GM12878 (cell line): ENCODE measurements at regions not wholly inside any gene's neighbourhood (a gene's known extent, or its start where the extent isn't known, plus 50 kb on each side); places are given as distances from the start of the nearest gene placed in this dataset.

Experiments used
- ATAC-seq: fragments of 200-7000 bp; cut with Tn5 transposase; 3 replicates; pipeline ENCODE4 v1.9.1; 2020; ENCODE audit warnings: mild to moderate bottlenecking, moderate library complexity
- BruUV-seq: library from RNA; stranded (reverse); fragments of 400-500 nt; replicated peaks from 2 replicates; lab custom pipeline; 2021; lab: Mats Ljungman, UMichigan
- CTCF ChIA-PET: fragments of 300-600 bp; sonication (Branson Sonifier 250); formaldehyde crosslinking; extraction: SDS; loops from one replicate; lab custom pipeline; 2021; ENCODE audit warnings: inconsistent platforms; lab: Yijun Ruan, JAX
- POLR2A ChIA-PET: fragments of 350-600 bp; formaldehyde crosslinking; extraction: SDS; loops from one replicate; lab custom pipeline; 2021; ENCODE audit warnings: inconsistent platforms; lab: Charles Lee
- RAD21 ChIA-PET: fragments of 300-600 bp; sonication (Branson Sonifier 250); formaldehyde crosslinking; loops from one replicate; lab custom pipeline; 2023; ENCODE audit warnings: antibody characterized with exemption; ENCODE audit not compliant: unreplicated experiment; lab: Charles Lee
- SMC1A ChIA-PET: fragments of 300-600 bp; sonication (Branson Sonifier 250); formaldehyde crosslinking; loops from one replicate; lab custom pipeline; 2023; ENCODE audit not compliant: unreplicated experiment, uncharacterized antibody; lab: Charles Lee
- DNase-seq: peaks from one replicate; pipeline ENCODE4 v3.0.0-alpha.2; 2011; ENCODE audit warnings: low read depth, low spot score
- FAIRE-seq: peaks from 3 replicates; lab custom pipeline; 2011; peaks lifted over from hg19 to GRCh38; lab: Jason Lieb, UNC
- H2AFZ ChIP-seq: 2 replicates; pipeline ENCODE4 v1.6.0; 2011; ENCODE audit warnings: low read depth, low read length, control low read depth; ENCODE audit not compliant: control insufficient read depth
- H3K27ac ChIP-seq: 2 replicates; pipeline ENCODE4 v1.5.1; 2011; ENCODE audit warnings: control low read depth; ENCODE audit not compliant: control insufficient read depth, insufficient read depth
- H3K27me3 ChIP-seq, 2 experiments: replicated peaks in 1 of 2; 2 replicates each; pipeline versions ENCODE4 v1.6.0 to v1.6.1; 2011; ENCODE audit warnings: low read length in 1 of 2; ENCODE audit not compliant: control insufficient read depth in 2 of 2, insufficient read depth in 2 of 2
- H3K36me3 ChIP-seq, 2 experiments: 2 replicates each; pipeline ENCODE4 v1.5.1; 2011; ENCODE audit warnings: low read length in 1 of 2; ENCODE audit not compliant: control insufficient read depth in 2 of 2, insufficient read depth in 2 of 2
- H3K4me1 ChIP-seq: 2 replicates; pipeline ENCODE4 v1.6.1; 2011; ENCODE audit warnings: mild to moderate bottlenecking, low read length, moderate library complexity, mixed read lengths; ENCODE audit not compliant: control insufficient read depth, insufficient read depth
- H3K4me2 ChIP-seq: 2 replicates; pipeline ENCODE4 v1.6.0; 2011; ENCODE audit warnings: control low read depth; ENCODE audit not compliant: control insufficient read depth, insufficient read depth
- H3K4me3 ChIP-seq: fragments of 200-600 bp; sonication (generic); 2 replicates; pipeline ENCODE4 v1.5.1; 2016
- H3K79me2 ChIP-seq: 2 replicates; pipeline ENCODE4 v1.6.0; 2011; ENCODE audit warnings: low read length; ENCODE audit not compliant: control insufficient read depth, insufficient read depth
- H3K9ac ChIP-seq: 2 replicates; pipeline ENCODE4 v1.8.0; 2011; ENCODE audit warnings: low read length, control low read depth, mixed read lengths; ENCODE audit not compliant: control insufficient read depth, insufficient read depth
- H3K9me3 ChIP-seq: replicated peaks from 3 replicates; pipeline ENCODE4 v1.5.1; 2011; ENCODE audit warnings: mild to moderate bottlenecking, low read length; ENCODE audit not compliant: control insufficient read depth, insufficient read depth
- H4K20me1 ChIP-seq: 2 replicates; pipeline ENCODE4 v1.6.0; 2011; ENCODE audit not compliant: control insufficient read depth, insufficient read depth
- BCL11A ChIP-seq: IDR thresholded peaks from 2 replicates; pipeline ENCODE4 v1.6.1; 2011; ENCODE audit warnings: low read depth, low read length
- BCL3 ChIP-seq: IDR thresholded peaks from 2 replicates; pipeline ENCODE4 v1.6.1; 2011; ENCODE audit warnings: borderline replicate concordance, low read depth, mild to moderate bottlenecking, moderate library complexity, low read length; ENCODE audit not compliant: insufficient read depth, poor library complexity, severe bottlenecking
- CHD4 ChIP-seq: fragments of 200-600 bp; sonication (generic); IDR thresholded peaks from 2 replicates; pipeline ENCODE4 v1.6.1; 2016; ENCODE audit warnings: mild to moderate bottlenecking
- EED ChIP-seq: sonication (generic); IDR thresholded peaks from 2 replicates; pipeline ENCODE4 v1.6.1; 2016; ENCODE audit warnings: antibody characterized with exemption, low read depth
- EZH2 ChIP-seq: IDR thresholded peaks from 2 replicates; pipeline ENCODE4 v1.6.1; 2012; ENCODE audit warnings: low read depth, mild to moderate bottlenecking, control low read depth, inconsistent platforms, low read length, borderline replicate concordance; ENCODE audit not compliant: control insufficient read depth
- IRF3 ChIP-seq: fragments of 450-650 bp; IDR thresholded peaks from 2 replicates; pipeline ENCODE4 v1.6.1; 2014; ENCODE audit warnings: mild to moderate bottlenecking
- IRF4 ChIP-seq: IDR thresholded peaks from 2 replicates; pipeline ENCODE4 v1.6.1; 2011; ENCODE audit warnings: low read depth, low read length
- MXI1 ChIP-seq: fragments of 150-350 bp; IDR thresholded peaks from 2 replicates; pipeline ENCODE4 v1.6.1; 2011; ENCODE audit warnings: low read depth, mild to moderate bottlenecking, inconsistent platforms, low read length, improper control_type of control experiment
- POLR2A ChIP-seq: IDR thresholded peaks from 2 replicates; pipeline ENCODE4 v1.6.1; 2011; ENCODE audit warnings: low read depth, mild to moderate bottlenecking, low read length
- RUNX3 ChIP-seq: IDR thresholded peaks from 2 replicates; pipeline ENCODE4 v1.6.1; 2012; ENCODE audit warnings: low read length, inconsistent platforms
- TBL1XR1 ChIP-seq: IDR thresholded peaks from 2 replicates; pipeline ENCODE4 v1.6.1; 2012; ENCODE audit warnings: low read depth, low read length, improper control_type of control experiment
- TCF7 ChIP-seq: IDR thresholded peaks from 2 replicates; pipeline ENCODE4 v1.6.1; 2014; ENCODE audit warnings: antibody characterized with exemption, borderline replicate concordance
- ZBED1 ChIP-seq: IDR thresholded peaks from 2 replicates; pipeline ENCODE4 v1.6.1; 2016; ENCODE audit warnings: borderline replicate concordance
- ZBTB11 ChIP-seq: fragments of 450-650 bp; formaldehyde crosslinking; IDR thresholded peaks from 2 replicates; pipeline ENCODE4 v1.5.0; 2022; ENCODE audit warnings: mild to moderate bottlenecking, missing genetic modification characterization
- ZNF24 ChIP-seq: fragments of 450-650 bp; IDR thresholded peaks from 2 replicates; pipeline ENCODE4 v1.6.1; 2017; ENCODE audit warnings: antibody characterized with exemption, mild to moderate bottlenecking
- ZNF274 ChIP-seq: IDR thresholded peaks from one replicate; pipeline ENCODE4 v1.8.0; 2011; ENCODE audit not compliant: insufficient read length, insufficient read depth
- ZNF687 ChIP-seq: fragments of 450-650 bp; IDR thresholded peaks from 2 replicates; pipeline ENCODE4 v1.6.1; 2017; ENCODE audit warnings: mild to moderate bottlenecking, moderate library complexity
- in situ Hi-C: fragments of 300-500 bp; cut with MboI; formaldehyde crosslinking; loops from 9 replicates; pipeline ENCODE4 v1.14.3; 2018; ENCODE audit warnings: mixed read lengths
- intact Hi-C: fragments of 100-400 bp; cut with micrococcal nuclease; formaldehyde crosslinking; loops from one replicate; pipeline ENCODE4 v1.14.2; 2022; ENCODE audit not compliant: unreplicated experiment

GRCh38 chr3:67318162-67318561 lies 320.1 kb downstream of the KBTBD8 start (continued):
- no peak for TF ChIP-seq ZNF24
- no peak for TF ChIP-seq TCF7
- TF ChIP-seq ZBED1: no peak
- TF ChIP-seq, all 136 proteins: peak for 0

GRCh38 chr3:67324554-67324953 lies 326.4 kb downstream of the KBTBD8 start:
- BruUV-seq: no TSS peak
- CTCF ChIA-PET: no interaction called here
- RAD21 ChIA-PET: no interaction called here
- TF ChIP-seq CHD4: no peak
- TF ChIP-seq ZBTB11 (CRISPR knock-in tag): no peak
- no peak for TF ChIP-seq EED
- TF ChIP-seq IRF4: no peak
- TF ChIP-seq ZNF274: no peak
- TF ChIP-seq POLR2A: no peak
- TF ChIP-seq BCL3: no peak
- no peak for TF ChIP-seq TBL1XR1
- TF ChIP-seq EZH2: no peak
- TF ChIP-seq IRF3: no peak
- no peak for TF ChIP-seq ZNF687
- TF ChIP-seq BCL11A: no peak
- no peak for TF ChIP-seq MXI1
- no peak for TF ChIP-seq RUNX3

More at GRCh38 chr3:67324554-67324953, 326.4 kb downstream of the KBTBD8 start:
- no peaks in the 10 kb centered on the region for H3K79me2 ChIP-seq
- H3K9ac ChIP-seq: no peak overlapping the region
- no peak overlapping the region for H3K4me2 ChIP-seq
- no peaks in the 10 kb centered on the region for H3K4me1 ChIP-seq
- intact Hi-C loops (no loop called here), in situ Hi-C loops (no loop called here)
- no peaks in the 10 kb centered on the region for H4K20me1 ChIP-seq
- no peak overlapping the region for H3K4me3 ChIP-seq
- no peak overlapping the region for H3K27ac ChIP-seq
- no peak overlapping the region for H2AFZ ChIP-seq
- DNase-seq: no peak
- ChIA-PET POLR2A (no interaction called here), SMC1A (no interaction called here)
- no peak for FAIRE-seq
- no peaks in the 10 kb centered on the region for H3K36me3 ChIP-seq
- ATAC-seq: no peak
- H3K9me3 ChIP-seq: no peaks in the 10 kb centered on the region
- no peaks in the 10 kb centered on the region for H3K27me3 ChIP-seq
